Nephron (organoid): ENCODE measurements at regions not wholly inside any gene's neighbourhood (a gene's known extent, or its start where the extent isn't known, plus 50 kb on each side); places are given as distances from the start of the nearest gene placed in this dataset.

Experiments used
- H3K27ac Mint-ChIP-seq, 3 experiments: 2 replicates each; pipeline ENCODE4 v1.8.0; 2020; ENCODE audit warnings: mixed read lengths in 3 of 3, mild to moderate bottlenecking in 2 of 3, moderate library complexity in 1 of 3
- H3K27me3 Mint-ChIP-seq: 2 replicates; pipeline ENCODE4 v1.8.0; 2021; ENCODE audit warnings: low read depth, mild to moderate bottlenecking, moderate library complexity, mixed read lengths
- H3K36me3 Mint-ChIP-seq: 2 replicates; pipeline ENCODE4 v1.8.0; 2020; ENCODE audit warnings: low read depth, mixed read lengths
- H3K4me1 Mint-ChIP-seq: 2 replicates; pipeline ENCODE4 v1.8.0; 2020; ENCODE audit warnings: mixed read lengths
- H3K4me3 Mint-ChIP-seq, 3 experiments: 2 replicates each; pipeline ENCODE4 v1.8.0; 2020; ENCODE audit warnings: mild to moderate bottlenecking in 3 of 3, mixed read lengths in 3 of 3, moderate library complexity in 2 of 3
- H3K9me3 Mint-ChIP-seq: 2 replicates; pipeline ENCODE4 v1.8.0; 2020; ENCODE audit warnings: mixed read lengths
- CTCF ChIP-seq, 3 experiments: fragments of 200-600 bp; sonication (generic); IDR thresholded peaks; one replicate each; pipeline ENCODE4 v1.5.0; 2021; ENCODE audit warnings: antibody characterized with exemption in 3 of 3; ENCODE audit not compliant: unreplicated experiment in 3 of 3

- peaks cover 4% of the 10 kb centered on the region for H3K9me3 Mint-ChIP-seq
- H3K27me3 Mint-ChIP-seq, result no peaks in the 10 kb centered on the region
- peaks cover 25% of the 10 kb centered on the region for H3K4me1 Mint-ChIP-seq
- TF ChIP-seq CTCF (IDR thresholded peaks at IDR 0.05; ENCODE audit: unreplicated experiment in 3 of 3), result no peak
- peak overlapping the region in 1 of 3 experiments; percentile 50 for H3K27ac Mint-ChIP-seq
- H3K36me3 Mint-ChIP-seq, result no peaks in the 10 kb centered on the region
- H3K4me3 Mint-ChIP-seq, result no peak overlapping the region
Measured at GRCh38 chr2:152240559-152241231, 65.1 kb upstream of the STAM2 start.

GRCh38 chr2:152241948-152242729 is 66.6 kb upstream of the STAM2 start:
- peak overlapping the region in 1 of 3 experiments; percentile 82 for H3K27ac Mint-ChIP-seq
- H3K9me3 Mint-ChIP-seq, result peaks cover 4% of the 10 kb centered on the region
- H3K4me3 Mint-ChIP-seq, result no peak overlapping the region
- peaks cover 30% of the 10 kb centered on the region for H3K4me1 Mint-ChIP-seq
- H3K36me3 Mint-ChIP-seq, result no peaks in the 10 kb centered on the region
- no peaks in the 10 kb centered on the region for H3K27me3 Mint-ChIP-seq
- TF ChIP-seq CTCF (IDR thresholded peaks at IDR 0.05; ENCODE audit: unreplicated experiment in 3 of 3), result no peak

DNA sequence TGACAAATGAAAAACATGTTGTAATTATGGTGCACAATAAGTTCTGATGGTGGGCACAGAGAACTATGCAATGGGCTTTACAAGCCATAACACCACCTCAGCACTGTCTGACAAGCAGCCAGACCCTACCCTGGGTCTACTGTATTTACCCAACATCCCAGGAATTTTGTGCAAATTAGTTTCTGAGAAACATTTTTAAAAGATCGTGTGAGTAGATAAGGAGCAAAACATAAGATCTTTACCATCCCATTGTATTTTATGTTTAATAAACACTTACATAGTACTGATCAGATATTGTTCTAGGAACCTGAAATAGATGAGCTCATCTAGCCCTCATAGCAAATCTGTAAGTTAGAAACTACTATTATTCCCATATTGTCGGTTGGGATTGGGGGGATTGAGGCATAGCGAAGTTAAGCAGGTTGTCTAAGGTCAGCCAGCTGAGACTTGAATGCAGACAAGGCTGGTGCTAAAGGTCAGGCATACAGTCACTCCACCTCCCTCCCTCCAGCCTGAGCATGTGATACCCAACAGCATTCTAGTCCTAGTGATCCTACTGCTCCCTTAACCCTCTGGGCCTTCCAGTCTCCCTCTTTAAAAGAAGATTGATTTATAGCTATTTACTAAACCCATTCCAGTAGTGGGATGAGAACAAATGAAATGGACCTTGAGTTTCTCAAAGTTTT is 67.4 kb upstream of the STAM2 start:
- Mint-ChIP-seq H3K27me3 (no peaks in the 10 kb centered on the region), H3K4me3 (no peak overlapping the region), H3K9me3 (peaks cover 4% of the 10 kb centered on the region), H3K36me3 (no peaks in the 10 kb centered on the region), H3K27ac (peak overlapping the region; percentile 14 to 82 (median 66)), H3K4me1 (peaks cover 30% of the 10 kb centered on the region)
- no peak for TF ChIP-seq CTCF (IDR thresholded peaks at IDR 0.05; ENCODE audit: unreplicated experiment in 3 of 3)

DNA sequence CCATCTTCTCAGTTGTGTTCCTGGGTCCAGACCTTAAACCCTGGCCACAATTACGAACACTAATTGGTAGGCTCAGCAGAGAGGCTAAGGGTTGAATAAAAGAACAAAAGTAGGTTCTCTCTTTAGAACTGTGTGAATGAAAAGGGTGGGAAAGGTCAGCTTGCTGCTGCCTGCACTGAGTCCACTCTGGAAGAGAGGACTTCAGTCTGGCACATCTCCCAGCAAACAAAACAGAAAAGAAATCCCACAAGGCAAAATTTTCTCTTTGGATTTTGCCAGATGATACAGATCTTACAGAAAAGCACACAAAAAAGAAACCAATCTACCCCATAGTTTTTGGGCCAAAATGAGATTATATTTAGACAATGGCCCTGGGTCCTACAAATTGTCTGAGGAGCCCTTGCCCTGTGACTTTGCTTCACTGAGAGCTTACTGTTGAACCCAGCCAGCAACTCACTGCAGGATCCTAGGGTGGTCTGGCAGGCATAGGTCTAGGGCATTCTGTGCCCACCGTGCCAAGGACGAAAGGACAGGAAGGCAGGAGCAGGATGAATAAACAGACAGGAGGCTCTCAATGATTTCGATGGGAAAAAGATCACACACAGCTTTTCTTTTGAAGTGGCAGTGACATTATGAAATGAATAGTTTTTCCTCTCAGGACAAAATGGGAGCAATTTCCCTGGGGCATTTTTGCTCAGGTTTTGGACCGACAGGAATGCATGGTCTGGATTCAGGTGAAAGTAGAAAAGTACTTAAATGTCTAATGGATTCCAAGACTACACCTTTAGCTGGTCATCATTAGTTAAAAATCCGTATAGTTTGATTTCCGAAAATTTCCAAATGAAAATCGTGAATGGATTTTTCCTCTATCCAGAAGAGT is 68.4 kb upstream of the STAM2 start:
- H3K9me3 Mint-ChIP-seq, result peaks cover 4% of the 10 kb centered on the region
- H3K4me1 Mint-ChIP-seq, result peaks cover 30% of the 10 kb centered on the region
- H3K27ac Mint-ChIP-seq, result peak overlapping the region; percentile 53 to 82 (median 66)
- no peaks in the 10 kb centered on the region for H3K36me3 Mint-ChIP-seq
- TF ChIP-seq CTCF (IDR thresholded peaks at IDR 0.05; ENCODE audit: unreplicated experiment in 3 of 3), result no peak
- H3K4me3 Mint-ChIP-seq, result no peak overlapping the region
- H3K27me3 Mint-ChIP-seq, result no peaks in the 10 kb centered on the region

- H3K27ac Mint-ChIP-seq, result peak overlapping the region in 2 of 3 experiments; percentile 31 to 78
- H3K9me3 Mint-ChIP-seq, result peaks cover under 1% of the 10 kb centered on the region
- no peaks in the 10 kb centered on the region for H3K36me3 Mint-ChIP-seq
- H3K4me1 Mint-ChIP-seq, result peaks cover 30% of the 10 kb centered on the region
- H3K27me3 Mint-ChIP-seq, result no peaks in the 10 kb centered on the region
- H3K4me3 Mint-ChIP-seq, result no peak overlapping the region
- no peak for TF ChIP-seq CTCF (IDR thresholded peaks at IDR 0.05; ENCODE audit: unreplicated experiment in 3 of 3)
Measured at GRCh38 chr2:152245653-152246052, 70.1 kb upstream of the STAM2 start.
